Stimulated activated CD4-positive, alpha-beta T cell treated with anti-CD3 and anti-CD28 coated beads, Interleukin-1b, Interleukin-23, amount 100 ng/mL, for 4 hours (primary cell): ENCODE measurements at regions not wholly inside any gene's neighbourhood (a gene's known extent, or its start where the extent isn't known, plus 50 kb on each side); places are given as distances from the start of the nearest gene placed in this dataset.

Source experiments
- DNase-seq, 2 donors: peaks; one replicate each; pipeline ENCODE4 v3.0.0-alpha.2; 2020; ENCODE audit warnings: low read depth in 2 of 2

DNA sequence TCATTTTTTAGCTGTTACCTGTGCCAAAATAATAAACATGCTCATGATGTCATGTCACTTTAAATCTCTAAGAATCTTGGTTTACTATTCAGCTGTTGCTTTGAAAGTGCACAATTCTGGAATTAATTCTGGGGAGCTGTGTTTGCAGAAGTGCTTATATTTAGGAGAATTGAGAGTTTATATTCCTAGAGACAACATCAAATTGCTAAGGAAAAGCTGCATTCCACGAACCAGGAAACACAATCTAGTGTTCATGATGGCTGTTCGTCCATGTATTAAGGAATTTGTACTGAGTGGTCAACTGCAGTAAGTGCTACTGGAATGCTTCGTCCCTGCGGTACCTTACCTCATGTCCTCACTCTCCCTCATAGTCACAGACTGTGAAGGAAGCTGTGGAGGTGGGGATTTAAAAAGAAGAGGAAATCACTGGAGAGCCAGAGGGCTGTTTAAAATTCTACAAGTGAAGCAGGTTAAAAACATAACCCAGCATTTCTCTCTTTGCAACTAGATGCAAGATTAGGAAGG, 161.0 kb downstream of the TRMT11 start:
- DNase-seq, result no peak

DNA sequence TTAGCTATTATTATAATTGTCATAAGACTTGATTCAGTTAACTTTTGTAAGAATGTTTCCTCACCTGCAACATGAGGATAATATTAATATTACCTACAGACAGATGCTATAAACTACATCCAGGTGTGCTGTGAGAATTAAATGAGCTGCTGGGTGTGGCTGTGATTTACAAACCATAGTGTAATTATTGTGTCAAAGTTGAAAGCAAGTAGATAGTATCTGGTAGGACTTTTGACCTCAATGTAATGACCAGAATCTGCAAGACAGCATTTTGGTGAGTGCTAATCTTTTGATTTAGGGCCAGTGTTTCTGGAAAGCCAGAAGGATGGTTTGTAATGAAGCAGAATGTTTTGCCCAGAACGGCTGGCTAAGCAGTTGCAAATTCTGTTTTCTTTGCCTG, 162.5 kb downstream of the TRMT11 start:
- no peak for DNase-seq

DNA sequence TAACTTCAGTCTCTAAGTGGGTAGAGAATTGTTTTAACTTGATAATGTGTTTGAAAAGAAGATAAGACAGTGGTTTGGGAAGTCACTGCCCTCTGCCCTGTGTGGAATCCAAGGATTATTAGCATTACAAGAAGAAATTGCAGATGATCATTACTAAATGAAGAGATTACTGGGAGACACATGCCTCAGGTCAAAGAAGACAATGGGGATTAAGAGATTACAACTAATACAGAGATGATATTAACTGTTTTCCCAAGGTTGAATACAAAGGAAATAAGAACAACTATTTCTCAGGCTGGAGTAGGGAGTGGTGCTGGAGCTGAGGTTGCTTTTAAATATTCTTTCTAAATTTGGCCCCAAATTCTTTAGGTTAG, 166.0 kb downstream of the TRMT11 start:
- DNase-seq, result no peak

- DNase-seq, result no peak
These were observed 167.3 kb downstream of the TRMT11 start for GRCh38 chr6:126153661-126154060.

GRCh38 chr6:126156973-126157372, 170.6 kb downstream of the TRMT11 start:
- DNase-seq, result no peak

DNA sequence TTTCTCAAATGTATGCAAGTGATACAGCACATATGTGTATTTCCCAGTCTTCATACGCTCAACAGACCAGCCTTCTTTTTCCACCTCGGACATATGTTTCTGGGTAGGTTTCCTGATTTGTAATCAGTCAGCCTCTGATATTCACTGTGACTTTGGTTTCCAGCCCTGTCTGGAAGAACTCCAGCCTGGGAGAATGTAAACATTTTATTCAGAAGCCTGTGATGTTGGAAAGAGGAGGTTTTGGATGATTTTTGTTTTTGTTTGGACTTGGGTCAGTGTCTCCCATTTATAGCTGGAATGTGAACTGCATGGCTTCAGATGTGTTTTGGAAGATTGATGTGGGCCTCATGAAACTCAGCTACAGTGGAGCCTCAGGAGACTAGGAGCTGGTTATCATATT, 172.2 kb upstream of the CENPW start:
- no peak for DNase-seq

- DNase-seq, result no peak
These were observed 169.5 kb upstream of the CENPW start for GRCh38 chr6:126170433-126170832.

GRCh38 chr6:126170978-126171382, 168.9 kb upstream of the CENPW start:
- peak in 1 of 2 donors; percentile 4 for DNase-seq

DNA sequence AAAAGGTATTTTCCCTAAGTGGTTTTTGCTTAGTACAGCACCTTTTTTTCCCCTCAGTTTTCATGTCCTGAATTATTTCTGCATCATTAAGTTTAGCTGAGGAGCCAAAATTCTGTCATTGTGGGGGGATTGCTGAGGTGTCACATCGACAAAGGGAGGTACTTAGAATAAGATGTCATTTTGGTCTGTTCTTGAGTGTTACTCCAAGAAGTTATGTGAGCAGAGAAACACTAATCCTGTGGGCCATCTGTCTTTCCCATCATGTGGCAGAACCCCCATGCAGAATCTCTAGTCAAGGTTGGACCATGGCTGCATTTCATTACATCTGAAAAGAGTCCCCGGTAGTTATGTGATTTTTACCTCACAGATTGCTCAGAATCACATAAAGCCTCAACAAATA, 167.8 kb upstream of the CENPW start:
- no peak for DNase-seq

DNA sequence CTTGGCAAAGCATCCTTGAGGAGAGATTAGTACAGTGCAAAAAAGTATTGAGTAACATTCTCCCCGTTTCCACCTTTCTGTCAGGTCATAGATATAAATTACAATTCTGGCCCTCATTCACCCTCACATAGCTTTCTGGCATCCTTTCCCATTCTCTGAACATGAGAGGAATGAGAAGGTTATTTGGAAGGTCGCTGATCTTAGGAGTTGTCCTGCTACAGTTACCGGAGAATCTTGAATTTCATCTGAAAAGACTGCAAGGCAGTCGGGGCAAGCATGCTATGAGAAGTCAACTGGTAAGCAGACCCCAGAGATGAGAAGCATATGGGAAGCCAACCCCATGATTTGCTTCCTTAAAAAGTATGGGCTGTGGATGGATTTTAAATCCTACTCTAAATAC, 166.7 kb upstream of the CENPW start:
- no peak for DNase-seq

DNA sequence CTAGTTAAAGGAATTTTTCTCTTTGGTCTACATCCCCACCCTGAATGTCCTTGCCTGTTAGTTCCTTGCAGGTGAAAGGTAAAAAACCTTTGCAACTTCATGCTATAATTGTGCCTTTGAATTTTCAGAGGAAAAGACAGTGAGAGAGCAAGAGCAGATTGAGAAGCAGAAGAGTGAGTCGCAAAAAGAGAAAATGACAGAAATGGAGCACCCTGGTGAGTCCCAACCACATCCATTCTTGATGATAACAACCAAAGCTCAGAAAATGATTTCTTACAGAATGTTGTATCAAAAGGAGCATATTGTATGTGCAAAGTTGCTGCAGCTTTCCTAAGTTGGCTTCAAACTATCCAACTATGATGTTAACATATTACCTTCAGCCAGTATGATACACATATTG, 165.2 kb upstream of the CENPW start:
- DNase-seq, result no peak

DNA sequence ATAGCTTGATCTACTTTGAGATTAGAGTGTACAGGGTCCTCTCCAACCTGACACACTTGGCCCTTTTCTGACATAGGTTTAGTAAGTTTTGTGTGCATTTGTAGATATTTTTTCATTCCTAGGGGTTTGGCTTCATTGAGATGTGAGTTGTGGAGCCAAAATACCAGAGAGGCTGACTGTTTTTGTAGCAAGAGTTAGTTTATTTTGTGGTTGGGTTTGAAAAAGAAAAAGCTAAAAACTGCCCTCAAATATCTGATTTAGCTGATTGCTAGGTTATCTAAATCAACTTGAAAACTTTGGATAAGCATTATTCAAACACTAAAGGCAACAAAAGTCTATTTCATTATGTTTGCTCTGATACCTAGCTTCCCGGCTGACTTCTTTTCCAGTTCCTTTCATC, 164.7 kb upstream of the CENPW start:
- DNase-seq, result no peak

- DNase-seq, result no peak
These were observed 163.6 kb upstream of the CENPW start for GRCh38 chr6:126176282-126176681.

- no peak for DNase-seq
These were observed 159.3 kb upstream of the CENPW start for GRCh38 chr6:126180585-126180984.

GRCh38 chr6:126181173-126181741, 158.7 kb upstream of the CENPW start:
- no peak for DNase-seq

- no peak for DNase-seq
These were observed 158.0 kb upstream of the CENPW start for GRCh38 chr6:126181890-126182289.

GRCh38 chr6:126182650-126183311, 157.1 kb upstream of the CENPW start:
- no peak for DNase-seq

- DNase-seq, result no peak
These were observed 154.1 kb upstream of the CENPW start for GRCh38 chr6:126185774-126186173.

DNA sequence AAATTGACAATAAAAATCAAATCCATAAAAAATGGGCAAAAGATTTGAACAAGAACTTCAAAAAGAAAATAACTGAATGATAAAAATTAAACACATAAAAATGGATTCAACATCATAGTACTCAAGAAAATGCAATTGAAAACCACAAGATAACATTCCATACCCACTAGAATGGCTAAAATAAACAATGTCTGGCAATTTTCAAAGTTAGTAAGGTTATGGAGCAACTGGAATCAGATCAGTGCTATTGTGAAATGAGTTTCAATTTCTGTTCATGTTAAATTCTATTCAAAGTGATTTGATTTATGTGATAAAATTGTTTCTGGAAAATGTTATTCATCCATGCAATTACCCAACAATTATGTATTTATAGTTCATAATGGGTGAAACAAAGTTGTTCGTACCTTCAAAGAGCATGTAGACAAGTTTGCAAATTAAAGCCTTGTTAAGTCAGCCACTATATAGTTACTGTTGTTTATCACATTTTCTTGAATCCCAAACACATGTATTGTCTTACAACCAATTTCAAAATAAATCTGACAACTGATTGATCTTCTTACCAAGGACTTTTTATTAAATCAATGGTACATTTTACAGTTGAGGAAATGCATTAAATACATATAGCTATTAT, 151.5 kb upstream of the CENPW start:
- DNase-seq, result no peak

DNA sequence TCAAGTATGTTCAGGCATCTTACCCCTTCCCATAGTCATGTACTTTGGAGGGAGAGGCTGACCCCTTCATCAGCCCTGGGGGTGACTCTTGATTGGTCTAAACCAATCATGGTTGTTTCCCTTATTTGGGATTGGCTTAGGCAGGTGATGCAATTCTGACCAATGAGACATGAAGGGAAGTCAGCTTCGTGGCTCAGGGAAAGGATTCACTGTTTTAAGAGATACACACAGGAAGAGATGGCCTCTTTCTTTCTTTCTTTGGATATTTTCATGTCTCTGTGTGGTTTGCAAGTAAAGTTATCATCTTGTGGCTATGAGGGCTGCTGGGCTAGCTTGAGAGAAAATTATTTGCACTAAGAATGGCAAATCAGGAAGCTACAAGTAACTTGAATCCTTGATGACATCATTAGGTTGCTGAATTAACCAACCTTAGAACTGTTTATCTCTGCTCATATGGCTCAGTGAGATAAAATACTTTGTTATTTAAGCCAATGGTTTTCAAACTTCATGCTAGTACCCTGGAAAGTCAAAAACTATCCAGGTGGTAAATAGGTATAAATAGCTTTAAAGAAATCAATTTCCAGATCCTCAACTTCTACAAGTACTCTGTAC, 144.2 kb upstream of the CENPW start:
- DNase-seq, result no peak

GRCh38 chr6:126198631-126199030, 141.3 kb upstream of the CENPW start:
- no peak for DNase-seq

DNA sequence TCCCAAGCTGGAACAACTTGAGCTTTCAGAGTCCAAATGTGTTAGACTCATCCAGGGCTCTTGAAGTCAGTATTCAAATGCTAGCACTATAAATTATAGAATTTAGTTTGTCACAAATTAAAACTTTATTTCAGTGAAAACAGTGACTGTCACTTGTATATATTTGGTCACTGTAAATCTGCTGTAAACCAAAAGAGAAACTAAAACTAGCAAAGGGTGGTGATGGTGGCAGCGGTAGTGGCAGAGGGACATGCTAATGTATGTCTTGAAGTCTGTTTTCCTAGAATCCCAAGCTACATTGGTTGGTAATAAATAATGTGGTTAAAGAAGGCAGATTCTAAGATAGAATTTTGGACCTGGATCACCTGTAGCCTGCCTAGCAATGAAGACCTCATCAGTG, 140.4 kb upstream of the CENPW start:
- no peak for DNase-seq

DNA sequence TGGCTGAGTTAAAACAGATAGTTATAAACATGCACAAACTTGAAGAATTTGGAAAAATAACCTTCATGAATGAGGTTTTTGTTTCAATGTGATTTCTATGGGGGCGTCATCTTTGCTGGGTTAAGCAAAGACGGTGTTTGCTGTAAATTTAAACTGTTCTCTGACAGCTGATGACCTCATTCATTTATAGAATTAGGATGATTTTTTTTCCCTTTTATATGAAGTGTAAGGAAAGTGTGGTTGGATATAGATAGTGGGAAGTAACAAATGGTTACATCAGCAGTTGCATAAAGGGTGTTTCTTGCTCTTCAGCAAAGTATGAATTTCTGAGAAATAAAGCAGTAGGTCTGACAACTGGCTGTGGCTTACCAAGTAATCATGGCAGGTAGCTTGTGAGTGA, 137.2 kb upstream of the CENPW start:
- no peak for DNase-seq
